ENCODE measurements at regions not wholly inside any gene's neighbourhood (a gene's known extent, or its start where the extent isn't known, plus 50 kb on each side); places are given as distances from the start of the nearest gene placed in this dataset.
"Not testable (repeated sequence)": the region's sequence is repeated elsewhere in the genome, so short reads cannot be mapped to it uniquely, and the experiment has no call there.

- H3K9me3 ChIP-seq (replicated peaks) = no peaks in the 10 kb centered on the region
- no peaks in the 10 kb centered on the region for H3K36me3 ChIP-seq
- no peaks in the 10 kb centered on the region for H3K4me1 ChIP-seq
- intact Hi-C loops (cut with micrococcal nuclease) = no loop called here
- no peak overlapping the region for H3K4me3 ChIP-seq
- no peak for TF ChIP-seq CTCF (IDR thresholded peaks at IDR 0.05; ENCODE audit: borderline replicate concordance)
- no peak overlapping the region for H3K27ac ChIP-seq (replicated peaks)
- no peaks in the 10 kb centered on the region for H3K27me3 ChIP-seq (ENCODE audit: low read depth)
- DNase-seq = no peak
These were observed 106.8 kb upstream of the RAP2B start for GRCh38 chr3:153055217-153055616.

GRCh38 chr3:153055779-153056178 lies 106.2 kb upstream of the RAP2B start:
- H3K4me3 ChIP-seq = no peak overlapping the region
- no peaks in the 10 kb centered on the region for H3K9me3 ChIP-seq (replicated peaks)
- H3K27ac ChIP-seq (replicated peaks) = no peak overlapping the region
- intact Hi-C loops (cut with micrococcal nuclease) = no loop called here
- no peaks in the 10 kb centered on the region for H3K36me3 ChIP-seq
- H3K4me1 ChIP-seq = no peaks in the 10 kb centered on the region
- no peak for DNase-seq
- no peak for TF ChIP-seq CTCF (IDR thresholded peaks at IDR 0.05; ENCODE audit: borderline replicate concordance)
- H3K27me3 ChIP-seq (ENCODE audit: low read depth) = no peaks in the 10 kb centered on the region

- H3K4me1 ChIP-seq; H3K27me3 ChIP-seq (ENCODE audit: low read depth); H3K9me3 ChIP-seq (replicated peaks); DNase-seq; intact Hi-C loops (cut with micrococcal nuclease); H3K4me3 ChIP-seq; H3K27ac ChIP-seq (replicated peaks); H3K36me3 ChIP-seq: not testable (repeated sequence)
These were observed 103.9 kb upstream of the RAP2B start for GRCh38 chr3:153058031-153058688.

- no peaks in the 10 kb centered on the region for H3K36me3 ChIP-seq
- TF ChIP-seq CTCF (IDR thresholded peaks at IDR 0.05; ENCODE audit: borderline replicate concordance) = no peak
- no peaks in the 10 kb centered on the region for H3K27me3 ChIP-seq (ENCODE audit: low read depth)
- H3K27ac ChIP-seq (replicated peaks) = no peak overlapping the region
- H3K4me3 ChIP-seq = no peak overlapping the region
- no peaks in the 10 kb centered on the region for H3K4me1 ChIP-seq
- H3K9me3 ChIP-seq (replicated peaks) = no peaks in the 10 kb centered on the region
- intact Hi-C loops (cut with micrococcal nuclease) = no loop called here
- no peak for DNase-seq
These were observed 101.7 kb upstream of the RAP2B start for GRCh38 chr3:153060346-153060745.

GRCh38 chr3:153061938-153062528 lies 100.0 kb upstream of the RAP2B start:
- Histone ChIP-seq H3K36me3 (no peaks in the 10 kb centered on the region), H3K4me1 (no peaks in the 10 kb centered on the region), H3K9me3 (replicated peaks) (no peaks in the 10 kb centered on the region), H3K27ac (replicated peaks) (no peak overlapping the region), H3K4me3 (no peak overlapping the region), H3K27me3 (ENCODE audit: low read depth) (no peaks in the 10 kb centered on the region)
- intact Hi-C loops (cut with micrococcal nuclease) = no loop called here
- no peak for DNase-seq
- TF ChIP-seq CTCF (IDR thresholded peaks at IDR 0.05; ENCODE audit: borderline replicate concordance) = no peak

GRCh38 chr3:153063337-153063736 lies 98.7 kb upstream of the RAP2B start:
- DNase-seq = no peak
- intact Hi-C loops (cut with micrococcal nuclease) = no loop called here
- TF ChIP-seq CTCF (IDR thresholded peaks at IDR 0.05; ENCODE audit: borderline replicate concordance) = no peak
- Histone ChIP-seq H3K36me3 (no peaks in the 10 kb centered on the region), H3K9me3 (replicated peaks) (no peaks in the 10 kb centered on the region), H3K4me3 (no peak overlapping the region), H3K4me1 (no peaks in the 10 kb centered on the region), H3K27me3 (ENCODE audit: low read depth) (no peaks in the 10 kb centered on the region), H3K27ac (replicated peaks) (no peak overlapping the region)

Data from left ventricle myocardium inferior (tissue), 1 donor.